ENCODE measurements at regions not wholly inside any gene's neighbourhood (a gene's known extent, or its start where the extent isn't known, plus 50 kb on each side); places are given as distances from the start of the nearest gene placed in this dataset.

DNA sequence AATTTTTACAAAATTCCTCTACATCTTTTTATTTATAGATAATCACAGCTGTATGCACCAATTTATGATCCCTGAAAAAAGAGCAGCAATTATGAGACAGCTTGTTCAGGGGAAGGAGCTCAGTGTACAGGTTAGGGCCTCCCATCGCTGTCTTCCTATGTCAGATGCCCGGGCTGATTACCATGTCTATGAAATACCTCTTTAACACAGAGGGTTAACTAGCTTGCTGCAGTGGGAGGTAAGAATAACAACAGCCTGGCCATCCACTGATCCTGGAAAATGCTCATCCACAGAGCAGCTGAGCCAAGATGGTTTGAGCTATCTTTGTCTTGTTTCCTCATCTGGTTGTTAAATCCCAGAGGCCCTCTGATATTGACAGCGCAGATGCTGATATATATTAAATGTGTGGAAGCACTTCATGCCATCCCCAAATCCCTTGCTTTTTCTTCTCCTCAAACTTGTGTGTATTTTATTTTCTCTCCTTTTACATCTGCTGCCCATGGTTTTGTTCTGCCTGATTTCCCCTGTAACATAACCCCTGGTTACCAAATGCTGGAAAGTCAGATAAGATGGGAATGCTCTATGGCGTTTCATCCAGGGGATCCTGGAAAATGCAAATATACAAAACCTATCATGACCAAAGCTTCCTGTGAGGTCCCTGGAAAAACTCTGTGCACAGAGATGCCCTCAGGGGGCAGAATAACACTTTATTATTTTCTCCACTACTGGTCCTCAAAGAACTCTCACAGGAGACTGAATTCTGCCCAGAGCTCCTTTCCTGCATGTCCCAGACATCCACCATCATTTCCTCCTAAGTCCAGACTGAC is 85.8 kb upstream of the PUDP start:
- TF ChIP-seq CTCF (IDR thresholded peaks at IDR 0.05; ENCODE audit: low read depth, low read length, poor library complexity, severe bottlenecking) (no peak), EZH2phosphoT487 (IDR thresholded peaks at IDR 0.05; ENCODE audit: borderline replicate concordance, low read length) (no peak)

All from DOHH2 (cell line).